ENCODE measurements at regions not wholly inside any gene's neighbourhood (a gene's known extent, or its start where the extent isn't known, plus 50 kb on each side); places are given as distances from the start of the nearest gene placed in this dataset.

DNA sequence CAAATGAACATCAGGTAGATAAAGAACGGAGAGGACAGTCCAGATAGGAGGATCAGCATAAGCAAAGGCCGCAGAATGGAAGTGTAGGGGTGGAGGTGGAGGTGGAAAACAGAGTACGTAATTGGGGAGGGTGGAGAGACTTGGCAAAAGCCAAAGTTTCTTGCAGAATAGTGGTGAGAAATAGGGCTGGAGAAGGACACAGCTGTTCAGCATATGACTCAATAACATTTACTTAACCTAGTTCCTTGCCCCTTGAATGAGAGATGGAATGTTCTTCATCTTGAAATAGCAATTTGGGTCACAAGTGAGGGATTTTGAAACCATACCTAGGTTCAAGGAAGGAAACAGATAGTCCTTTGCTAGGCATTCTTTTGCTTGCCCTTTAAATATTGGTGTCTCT, 235.9 kb upstream of the ARHGAP20 start:
- Mint-ChIP-seq H3K36me3 (ENCODE audit: low read depth) (no peaks in the 10 kb centered on the region), H3K9me3 (no peaks in the 10 kb centered on the region), H3K4me3 (ENCODE audit: low read depth) (no peak overlapping the region), H3K27ac (no peak overlapping the region), H3K4me1 (ENCODE audit: low read depth) (no peaks in the 10 kb centered on the region), H3K27me3 (ENCODE audit: low read depth) (no peaks in the 10 kb centered on the region)
- intact Hi-C loops (cut with micrococcal nuclease) = no loop called here
- DNase-seq (ENCODE audit: low spot score) = no peak

DNA sequence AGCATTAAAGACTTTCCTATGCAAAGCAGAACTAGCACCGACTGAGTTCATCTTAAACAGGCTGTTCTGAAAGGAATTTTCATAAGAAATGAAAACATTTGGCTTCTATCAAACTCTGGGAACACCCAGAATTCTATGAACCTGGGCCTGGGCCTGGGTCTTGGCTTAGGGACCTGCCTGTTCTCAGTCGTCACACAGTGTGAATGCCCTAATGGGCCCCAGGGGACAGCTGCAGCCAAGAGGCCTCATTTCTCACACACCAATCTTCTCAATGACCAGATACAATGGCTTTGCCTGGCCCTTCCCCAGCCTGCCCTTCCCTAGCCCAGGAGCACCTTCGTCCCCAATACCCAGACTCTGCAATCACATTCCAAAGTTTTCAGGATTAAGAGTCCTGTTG, 234.9 kb upstream of the ARHGAP20 start:
- no peak overlapping the region for H3K4me3 Mint-ChIP-seq (ENCODE audit: low read depth)
- no peaks in the 10 kb centered on the region for H3K27me3 Mint-ChIP-seq (ENCODE audit: low read depth)
- intact Hi-C loops (cut with micrococcal nuclease) = no loop called here
- H3K4me1 Mint-ChIP-seq (ENCODE audit: low read depth) = no peaks in the 10 kb centered on the region
- no peak for DNase-seq (ENCODE audit: low spot score)
- no peaks in the 10 kb centered on the region for H3K9me3 Mint-ChIP-seq
- H3K36me3 Mint-ChIP-seq (ENCODE audit: low read depth) = no peaks in the 10 kb centered on the region
- H3K27ac Mint-ChIP-seq = no peak overlapping the region

DNA sequence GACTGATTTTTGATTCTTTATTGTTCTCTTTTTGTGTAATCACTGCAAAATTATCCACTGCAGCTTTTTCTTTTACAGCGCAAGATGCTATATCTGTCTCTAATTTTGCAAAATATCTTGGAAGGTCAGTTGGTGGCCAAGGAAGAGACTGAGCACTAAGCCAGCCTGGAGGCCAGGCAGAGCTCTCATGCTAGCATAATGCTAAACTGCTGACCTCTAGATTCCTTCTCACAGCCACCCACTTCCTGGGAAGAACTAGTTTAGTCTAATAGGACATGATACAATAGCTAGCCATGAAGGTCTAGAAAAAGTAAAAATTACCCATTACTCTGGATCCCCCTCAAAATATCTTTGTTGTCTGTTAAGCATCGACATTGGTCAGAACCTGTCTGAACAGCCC, 227.2 kb upstream of the ARHGAP20 start:
- intact Hi-C loops (cut with micrococcal nuclease) = no loop called here
- no peaks in the 10 kb centered on the region for H3K36me3 Mint-ChIP-seq (ENCODE audit: low read depth)
- no peak overlapping the region for H3K4me3 Mint-ChIP-seq (ENCODE audit: low read depth)
- no peak for DNase-seq (ENCODE audit: low spot score)
- no peaks in the 10 kb centered on the region for H3K27me3 Mint-ChIP-seq (ENCODE audit: low read depth)
- no peak overlapping the region for H3K27ac Mint-ChIP-seq
- H3K9me3 Mint-ChIP-seq = no peaks in the 10 kb centered on the region
- H3K4me1 Mint-ChIP-seq (ENCODE audit: low read depth) = no peaks in the 10 kb centered on the region

DNA sequence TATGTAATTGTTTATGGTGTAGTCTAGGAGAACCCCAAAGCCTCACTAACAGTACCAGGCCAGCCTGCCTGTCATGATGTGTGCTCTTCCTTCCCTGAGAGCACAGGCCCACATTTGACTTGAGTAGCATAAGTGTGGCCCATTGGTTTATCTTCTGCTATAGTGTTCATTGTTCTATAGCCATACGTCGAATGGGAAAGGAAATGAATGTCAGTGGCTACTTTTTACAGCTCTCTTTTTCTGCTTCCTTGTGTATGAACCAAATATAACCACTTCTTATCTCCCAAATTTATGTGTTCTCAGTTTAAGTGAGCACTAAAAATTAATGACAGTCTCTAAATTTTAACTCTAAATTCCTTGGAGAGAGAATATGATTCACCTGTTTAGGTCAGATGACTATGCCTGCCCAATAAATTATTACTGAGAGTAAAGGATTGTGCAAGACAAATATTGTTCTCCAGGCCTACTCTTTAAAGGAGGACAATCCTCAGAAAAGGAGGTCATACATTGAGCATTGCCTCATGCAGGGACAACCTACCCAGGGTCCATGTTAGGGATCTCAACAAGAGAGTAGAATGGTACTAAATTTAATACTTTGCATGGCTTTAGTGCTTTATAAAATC, 222.9 kb upstream of the ARHGAP20 start:
- Mint-ChIP-seq H3K4me3 (ENCODE audit: low read depth) (no peak overlapping the region), H3K9me3 (no peaks in the 10 kb centered on the region), H3K27ac (no peak overlapping the region), H3K27me3 (ENCODE audit: low read depth) (no peaks in the 10 kb centered on the region), H3K36me3 (ENCODE audit: low read depth) (no peaks in the 10 kb centered on the region), H3K4me1 (ENCODE audit: low read depth) (no peaks in the 10 kb centered on the region)
- intact Hi-C loops (cut with micrococcal nuclease) = no loop called here
- DNase-seq (ENCODE audit: low spot score) = no peak

DNA sequence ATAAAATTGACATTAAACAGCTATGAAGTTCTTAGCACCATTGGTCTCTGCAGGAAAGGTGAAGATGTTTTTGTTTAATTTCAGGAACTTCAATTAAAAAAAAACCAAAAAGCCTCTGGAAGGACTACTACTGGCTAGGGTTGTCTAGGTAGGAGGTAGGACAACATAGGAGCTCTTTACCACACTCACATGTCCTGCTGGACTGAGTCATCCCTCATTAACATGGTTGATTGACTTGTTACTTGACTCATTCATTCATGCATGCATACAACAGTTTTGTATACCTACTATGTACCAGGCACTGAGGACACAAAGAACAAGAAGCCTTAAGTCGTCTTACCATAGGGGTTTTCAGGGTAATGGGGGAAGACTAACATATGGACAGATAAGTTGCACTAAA, 216.9 kb upstream of the ARHGAP20 start:
- no peaks in the 10 kb centered on the region for H3K4me1 Mint-ChIP-seq (ENCODE audit: low read depth)
- H3K4me3 Mint-ChIP-seq (ENCODE audit: low read depth) = no peak overlapping the region
- no peaks in the 10 kb centered on the region for H3K27me3 Mint-ChIP-seq (ENCODE audit: low read depth)
- intact Hi-C loops (cut with micrococcal nuclease) = no loop called here
- no peaks in the 10 kb centered on the region for H3K9me3 Mint-ChIP-seq
- DNase-seq (ENCODE audit: low spot score) = no peak
- H3K27ac Mint-ChIP-seq = no peak overlapping the region
- H3K36me3 Mint-ChIP-seq (ENCODE audit: low read depth) = no peaks in the 10 kb centered on the region

DNA sequence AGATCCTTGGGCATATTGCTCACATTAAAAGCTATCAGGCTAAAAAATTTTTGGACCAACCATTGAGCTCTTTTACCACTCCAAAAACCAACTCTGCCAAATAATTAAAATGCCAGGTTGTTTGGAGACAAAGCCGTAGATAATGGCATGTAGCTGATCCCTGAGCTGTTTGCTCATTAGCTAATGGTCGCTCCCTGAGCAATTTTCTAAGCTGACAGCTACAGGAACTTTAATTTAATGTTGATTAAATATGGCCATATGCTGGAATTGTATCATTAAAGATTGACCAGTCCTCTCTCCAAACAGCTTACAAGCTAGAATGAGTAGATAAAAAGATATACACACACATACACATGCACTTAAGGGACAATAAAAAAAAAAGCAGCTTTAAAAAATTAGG, 216.2 kb upstream of the ARHGAP20 start:
- Mint-ChIP-seq H3K27ac (no peak overlapping the region), H3K36me3 (ENCODE audit: low read depth) (no peaks in the 10 kb centered on the region), H3K4me3 (ENCODE audit: low read depth) (no peak overlapping the region), H3K9me3 (no peaks in the 10 kb centered on the region), H3K27me3 (ENCODE audit: low read depth) (no peaks in the 10 kb centered on the region), H3K4me1 (ENCODE audit: low read depth) (no peaks in the 10 kb centered on the region)
- no peak for DNase-seq (ENCODE audit: low spot score)
- intact Hi-C loops (cut with micrococcal nuclease) = no loop called here

DNA sequence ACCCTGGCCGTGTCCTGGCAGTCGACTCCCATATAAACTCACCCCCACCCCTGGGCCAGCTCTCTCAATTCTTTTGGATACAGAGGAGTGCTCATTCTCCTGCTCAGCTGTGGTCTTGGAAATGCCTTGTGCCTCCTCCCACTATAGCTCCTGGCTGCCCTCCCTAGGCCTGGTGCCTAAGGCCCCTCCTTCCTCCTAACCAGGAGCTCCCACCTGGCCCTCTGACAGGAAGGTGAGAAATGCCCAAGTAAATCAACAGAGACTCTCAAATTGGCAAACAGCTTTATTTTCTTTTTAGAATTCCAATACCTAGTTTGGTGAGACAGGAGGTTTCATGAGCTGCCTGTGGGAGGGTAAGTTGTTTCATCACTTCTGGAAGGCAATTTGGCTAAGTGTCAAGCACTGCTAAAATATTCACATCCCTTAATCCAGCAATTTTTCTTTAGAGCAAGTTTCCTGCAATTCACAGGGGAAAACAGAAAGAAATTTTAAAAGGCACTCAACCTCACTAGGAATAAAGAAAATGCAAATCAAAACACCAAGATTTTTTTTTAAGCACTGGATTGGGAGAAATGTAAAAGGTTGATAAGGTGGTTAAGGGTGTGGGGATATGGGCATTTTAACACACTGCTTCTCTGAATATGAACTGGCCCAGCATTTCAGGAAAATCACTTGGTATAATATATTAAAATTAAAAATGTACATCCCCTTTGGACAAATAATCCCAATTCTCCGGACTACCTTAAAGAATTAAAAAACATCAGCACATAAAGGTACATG, 209.7 kb upstream of the ARHGAP20 start:
- no peaks in the 10 kb centered on the region for H3K36me3 Mint-ChIP-seq (ENCODE audit: low read depth)
- intact Hi-C loops (cut with micrococcal nuclease) = no loop called here
- peaks cover 2% of the 10 kb centered on the region for H3K27me3 Mint-ChIP-seq (ENCODE audit: low read depth)
- no peak overlapping the region for H3K4me3 Mint-ChIP-seq (ENCODE audit: low read depth)
- no peaks in the 10 kb centered on the region for H3K9me3 Mint-ChIP-seq
- DNase-seq (ENCODE audit: low spot score) = no peak
- H3K27ac Mint-ChIP-seq = no peak overlapping the region
- H3K4me1 Mint-ChIP-seq (ENCODE audit: low read depth) = no peaks in the 10 kb centered on the region

DNA sequence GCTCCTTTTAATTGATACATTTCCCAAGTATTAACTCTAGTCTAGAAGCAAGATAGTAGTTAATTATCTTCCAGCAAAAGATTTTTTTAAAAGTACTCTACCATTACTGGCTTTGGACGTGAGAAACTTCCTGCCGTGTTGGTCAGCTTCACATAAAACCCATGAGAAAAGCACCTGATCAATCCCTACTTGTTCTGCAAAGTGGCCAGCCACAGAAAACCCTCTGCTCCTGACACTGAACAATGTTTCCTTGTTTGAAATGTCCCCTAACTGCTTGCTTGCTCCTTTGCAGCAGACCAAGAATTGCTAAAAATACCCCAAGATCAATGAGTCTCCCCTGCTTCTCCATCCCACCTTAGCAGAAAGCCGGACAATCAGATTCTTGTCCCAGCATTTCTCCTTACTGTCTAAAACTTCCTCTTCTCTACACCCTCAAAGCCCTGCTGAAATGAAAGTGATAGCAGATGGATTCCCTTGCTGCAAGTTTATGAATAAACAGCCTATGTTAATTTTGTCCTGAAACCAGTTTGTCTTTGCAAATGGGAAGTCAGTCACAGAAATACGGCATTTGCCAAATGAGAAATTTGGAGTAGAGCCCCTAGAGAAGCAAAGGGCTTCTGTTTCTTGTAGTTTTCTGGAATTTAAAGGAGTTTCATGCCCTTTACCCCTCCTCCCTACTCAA, 207.1 kb upstream of the ARHGAP20 start:
- no peak for DNase-seq (ENCODE audit: low spot score)
- no peaks in the 10 kb centered on the region for H3K36me3 Mint-ChIP-seq (ENCODE audit: low read depth)
- intact Hi-C loops (cut with micrococcal nuclease) = no loop called here
- H3K27me3 Mint-ChIP-seq (ENCODE audit: low read depth) = peaks cover 2% of the 10 kb centered on the region
- no peaks in the 10 kb centered on the region for H3K4me1 Mint-ChIP-seq (ENCODE audit: low read depth)
- H3K27ac Mint-ChIP-seq = no peak overlapping the region
- no peaks in the 10 kb centered on the region for H3K9me3 Mint-ChIP-seq
- H3K4me3 Mint-ChIP-seq (ENCODE audit: low read depth) = no peak overlapping the region

DNA sequence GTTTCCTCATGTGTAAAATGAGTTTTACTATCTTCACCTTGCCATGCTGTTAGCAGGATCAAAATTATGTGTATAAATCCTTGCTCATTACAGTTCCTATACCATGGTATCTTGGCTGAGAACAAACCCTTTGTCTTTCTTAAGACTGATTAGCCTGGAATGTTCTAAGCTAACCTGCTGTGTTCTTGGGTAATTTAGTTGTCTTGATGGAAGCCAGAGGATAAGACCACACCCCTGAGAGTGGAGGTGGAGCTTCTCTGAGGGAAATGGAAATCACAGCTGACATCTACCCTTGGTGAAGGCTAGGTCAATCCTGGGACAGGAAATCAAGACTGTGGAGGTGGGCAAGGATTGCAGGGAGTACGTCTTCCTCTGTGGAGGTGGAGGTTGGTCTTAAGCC, 206.1 kb upstream of the ARHGAP20 start:
- Mint-ChIP-seq H3K4me1 (ENCODE audit: low read depth) (no peaks in the 10 kb centered on the region), H3K36me3 (ENCODE audit: low read depth) (no peaks in the 10 kb centered on the region), H3K27me3 (ENCODE audit: low read depth) (peaks cover 2% of the 10 kb centered on the region), H3K27ac (no peak overlapping the region), H3K9me3 (no peaks in the 10 kb centered on the region), H3K4me3 (ENCODE audit: low read depth) (no peak overlapping the region)
- DNase-seq (ENCODE audit: low spot score) = no peak
- intact Hi-C loops (cut with micrococcal nuclease) = no loop called here

DNA sequence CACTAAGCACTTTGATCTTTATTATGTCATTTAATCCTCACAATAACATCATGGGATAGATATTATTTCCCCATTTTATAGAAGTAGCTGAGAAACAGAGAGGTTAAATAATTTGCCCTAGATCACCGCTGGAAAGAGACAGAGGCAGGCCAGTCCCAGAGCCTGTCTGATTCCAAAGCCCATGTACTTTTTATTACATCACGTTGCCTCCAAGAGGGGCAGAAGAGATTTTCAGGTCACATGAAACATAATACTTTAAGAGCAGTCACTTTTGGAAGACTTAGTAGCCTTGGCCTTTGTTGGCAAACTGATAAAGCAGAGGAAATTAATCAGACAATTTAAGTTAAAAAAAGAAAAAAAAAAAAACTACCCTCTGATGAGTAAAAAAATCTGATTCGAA, 200.2 kb upstream of the ARHGAP20 start:
- intact Hi-C loops (cut with micrococcal nuclease) = no loop called here
- Mint-ChIP-seq H3K27ac (no peak overlapping the region), H3K4me3 (ENCODE audit: low read depth) (no peak overlapping the region), H3K4me1 (ENCODE audit: low read depth) (peaks cover 12% of the 10 kb centered on the region), H3K27me3 (ENCODE audit: low read depth) (peaks cover 3% of the 10 kb centered on the region), H3K9me3 (peaks cover 5% of the 10 kb centered on the region), H3K36me3 (ENCODE audit: low read depth) (no peaks in the 10 kb centered on the region)
- DNase-seq (ENCODE audit: low spot score) = no peak

DNA sequence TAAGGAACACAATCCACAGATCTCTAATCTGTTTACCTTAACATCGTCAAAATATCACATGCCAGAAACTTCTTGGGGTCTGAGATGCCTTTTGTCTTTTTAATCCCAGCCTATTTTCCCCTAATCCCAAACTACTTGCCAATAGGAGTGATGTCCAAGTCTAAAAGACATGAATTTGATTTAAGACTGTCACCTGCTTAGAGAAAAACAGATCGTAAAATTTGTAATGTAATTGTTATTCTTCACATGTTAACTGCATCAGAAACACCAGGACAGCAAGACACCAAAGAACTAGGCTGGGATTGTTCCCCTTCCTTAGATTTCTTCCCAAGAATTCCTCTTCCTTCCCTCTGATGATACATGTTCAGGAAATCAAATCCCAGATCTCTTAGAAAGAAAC, 198.1 kb upstream of the ARHGAP20 start:
- no peak for DNase-seq (ENCODE audit: low spot score)
- Mint-ChIP-seq H3K27ac (no peak overlapping the region), H3K4me3 (ENCODE audit: low read depth) (no peak overlapping the region), H3K4me1 (ENCODE audit: low read depth) (peaks cover 14% of the 10 kb centered on the region), H3K36me3 (ENCODE audit: low read depth) (no peaks in the 10 kb centered on the region), H3K27me3 (ENCODE audit: low read depth) (peaks cover 3% of the 10 kb centered on the region), H3K9me3 (peaks cover 8% of the 10 kb centered on the region)
- intact Hi-C loops (cut with micrococcal nuclease) = no loop called here

DNA sequence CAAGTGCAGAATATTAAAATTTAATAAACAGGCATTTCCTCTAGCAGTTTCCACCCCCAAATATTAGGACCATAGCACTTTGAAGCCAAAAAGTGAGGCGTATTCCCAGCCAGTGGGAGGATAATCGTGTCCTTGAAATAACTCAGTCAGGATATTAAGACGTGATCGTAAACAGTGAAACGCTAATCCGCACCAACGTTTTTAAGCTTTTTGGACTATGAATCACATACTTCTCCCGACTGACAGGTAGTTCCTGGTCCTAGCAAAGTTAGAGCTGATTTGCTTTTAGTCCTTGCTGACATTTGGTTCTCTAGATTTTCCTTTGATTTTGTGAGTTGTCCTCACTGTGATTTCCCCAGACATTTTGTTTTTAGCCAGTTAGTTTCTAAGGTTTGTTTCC, 197.1 kb upstream of the ARHGAP20 start:
- H3K27ac Mint-ChIP-seq = no peak overlapping the region
- no peaks in the 10 kb centered on the region for H3K36me3 Mint-ChIP-seq (ENCODE audit: low read depth)
- H3K4me1 Mint-ChIP-seq (ENCODE audit: low read depth) = peaks cover 14% of the 10 kb centered on the region
- H3K27me3 Mint-ChIP-seq (ENCODE audit: low read depth) = peaks cover 3% of the 10 kb centered on the region
- no peak overlapping the region for H3K4me3 Mint-ChIP-seq (ENCODE audit: low read depth)
- H3K9me3 Mint-ChIP-seq = peaks cover 8% of the 10 kb centered on the region
- intact Hi-C loops (cut with micrococcal nuclease) = no loop called here
- DNase-seq (ENCODE audit: low spot score) = no peak

DNA sequence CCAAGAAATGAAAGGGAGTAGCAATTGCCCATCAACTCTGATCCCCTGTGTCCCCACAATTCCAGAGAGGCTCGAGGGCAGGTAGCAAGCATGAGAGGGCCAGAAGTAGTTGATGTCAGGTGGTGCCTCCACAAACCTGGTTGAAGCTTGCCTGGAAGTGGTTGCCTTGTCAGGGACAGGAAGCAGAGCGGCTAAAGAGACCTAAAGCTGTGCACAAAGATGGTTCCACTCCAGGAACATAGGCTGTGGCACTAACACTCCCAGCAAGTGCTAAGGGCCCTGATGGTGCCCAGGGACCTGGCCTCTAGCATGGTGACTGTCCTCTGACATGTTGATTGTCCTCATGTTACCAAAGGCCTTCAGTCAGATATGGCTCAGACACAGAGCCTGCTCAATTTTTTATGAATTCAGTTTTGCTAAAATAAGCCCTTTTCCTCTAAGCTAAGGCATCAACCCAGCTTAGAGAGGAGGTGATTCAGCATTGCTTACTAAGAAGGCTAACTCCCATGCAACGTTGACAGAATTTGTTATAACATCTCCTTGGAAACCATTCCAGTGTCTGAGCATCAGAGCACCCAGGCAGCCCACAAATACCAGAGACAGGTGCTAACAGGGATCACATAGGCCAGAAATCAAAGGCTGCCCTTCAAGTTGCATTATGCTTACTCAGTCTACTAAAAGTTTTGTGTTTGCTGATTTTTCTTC, 196.3 kb upstream of the ARHGAP20 start:
- Mint-ChIP-seq H3K4me1 (ENCODE audit: low read depth) (peaks cover 14% of the 10 kb centered on the region), H3K27me3 (ENCODE audit: low read depth) (peaks cover 3% of the 10 kb centered on the region), H3K36me3 (ENCODE audit: low read depth) (no peaks in the 10 kb centered on the region), H3K4me3 (ENCODE audit: low read depth) (no peak overlapping the region), H3K9me3 (peaks cover 8% of the 10 kb centered on the region), H3K27ac (no peak overlapping the region)
- no peak for DNase-seq (ENCODE audit: low spot score)
- intact Hi-C loops (cut with micrococcal nuclease) = no loop called here
